ENCODE measurements at regions not wholly inside any gene's neighbourhood (a gene's known extent, or its start where the extent isn't known, plus 50 kb on each side); places are given as distances from the start of the nearest gene placed in this dataset.

DNA sequence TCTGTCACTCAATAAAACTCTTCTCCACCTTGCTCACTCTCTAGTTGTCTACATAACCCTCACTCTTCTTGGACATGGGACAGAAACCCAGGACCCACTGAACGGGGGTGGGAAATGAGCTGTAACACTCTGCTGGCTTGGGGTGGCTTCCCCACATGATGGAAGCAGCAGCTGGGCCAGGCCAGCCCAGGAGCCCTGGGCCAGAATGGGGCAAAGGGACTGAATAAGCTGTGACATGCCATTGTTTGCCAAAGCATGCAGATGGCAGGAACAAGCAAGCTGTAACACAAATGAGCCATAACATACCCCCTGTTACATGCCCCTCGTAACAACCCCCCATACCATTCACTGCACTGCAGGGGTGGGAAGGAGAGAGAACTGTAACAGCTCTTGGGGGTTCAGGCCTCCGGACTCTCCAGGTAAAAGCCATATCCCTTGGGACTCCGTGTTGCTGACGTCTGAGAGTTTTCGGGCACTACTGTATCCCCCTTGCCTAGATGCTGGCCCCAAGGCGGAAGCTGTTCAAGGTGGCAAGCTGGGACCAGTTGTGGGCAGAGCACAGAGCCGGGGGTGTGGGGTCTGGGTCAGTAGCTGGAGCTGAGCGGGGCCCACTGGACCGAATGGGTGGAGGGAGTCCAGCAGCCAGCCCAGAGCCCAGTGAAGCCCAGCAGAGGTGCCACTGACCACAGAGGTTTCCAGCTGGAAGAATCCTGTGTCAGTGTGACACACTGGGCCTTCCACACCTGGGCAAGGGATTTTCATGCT is 56.1 kb upstream of the DMRTB1 start:
- CTCF ChIA-PET: interaction anchor here (0.6 to 22.4 kb wide), 6 partner anchors 10 to 136 kb away, joined by 3 to 574 read pairs (median 10); no protein-coding TSS in a partner anchor
- H3K4me3 ChIP-seq (ENCODE audit: low read depth, low read length): no peak overlapping the region
- no peak for DNase-seq (ENCODE audit: low read depth, low spot score)
- POLR2A ChIA-PET: no interaction called here
- TF ChIP-seq, protein P1, sequence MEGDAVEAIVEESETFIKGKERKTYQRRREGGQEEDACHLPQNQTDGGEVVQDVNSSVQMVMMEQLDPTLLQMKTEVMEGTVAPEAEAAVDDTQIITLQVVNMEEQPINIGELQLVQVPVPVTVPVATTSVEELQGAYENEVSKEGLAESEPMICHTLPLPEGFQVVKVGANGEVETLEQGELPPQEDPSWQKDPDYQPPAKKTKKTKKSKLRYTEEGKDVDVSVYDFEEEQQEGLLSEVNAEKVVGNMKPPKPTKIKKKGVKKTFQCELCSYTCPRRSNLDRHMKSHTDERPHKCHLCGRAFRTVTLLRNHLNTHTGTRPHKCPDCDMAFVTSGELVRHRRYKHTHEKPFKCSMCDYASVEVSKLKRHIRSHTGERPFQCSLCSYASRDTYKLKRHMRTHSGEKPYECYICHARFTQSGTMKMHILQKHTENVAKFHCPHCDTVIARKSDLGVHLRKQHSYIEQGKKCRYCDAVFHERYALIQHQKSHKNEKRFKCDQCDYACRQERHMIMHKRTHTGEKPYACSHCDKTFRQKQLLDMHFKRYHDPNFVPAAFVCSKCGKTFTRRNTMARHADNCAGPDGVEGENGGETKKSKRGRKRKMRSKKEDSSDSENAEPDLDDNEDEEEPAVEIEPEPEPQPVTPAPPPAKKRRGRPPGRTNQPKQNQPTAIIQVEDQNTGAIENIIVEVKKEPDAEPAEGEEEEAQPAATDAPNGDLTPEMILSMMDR (IDR thresholded peaks at IDR 0.05; ENCODE audit: insufficient read depth, low read length, missing control alignments): no peak

DNA sequence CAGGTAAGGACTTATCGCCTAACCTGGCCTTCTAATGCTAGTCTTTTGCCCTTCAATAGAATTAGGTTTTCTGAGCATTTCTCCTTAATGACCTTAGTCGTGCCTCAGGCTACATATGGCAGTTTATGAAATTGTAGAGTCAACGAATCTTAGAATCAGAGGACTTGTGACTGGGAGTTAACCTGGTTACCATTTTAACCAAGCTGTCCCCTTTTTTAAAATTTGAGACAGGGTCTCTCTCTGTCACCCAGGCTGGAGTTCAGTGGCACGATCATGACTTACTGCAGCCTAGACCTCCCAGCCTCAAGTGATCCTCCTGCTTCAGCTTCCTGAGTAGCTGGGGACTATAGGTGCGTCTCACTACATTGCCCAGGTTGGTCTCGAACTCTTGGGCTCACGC is 53.5 kb upstream of the DMRTB1 start:
- TF ChIP-seq, protein P1 (IDR thresholded peaks at IDR 0.05; ENCODE audit: insufficient read depth, low read length, missing control alignments): no peak
- H3K4me3 ChIP-seq (ENCODE audit: low read depth, low read length): no peak overlapping the region
- ChIA-PET CTCF (interaction anchor here (2.8 to 22.4 kb wide), 3 partner anchors 7 to 129 kb away, joined by 17 to 574 read pairs (median 87); no protein-coding TSS in a partner anchor), POLR2A (no interaction called here)
- no peak for DNase-seq (ENCODE audit: low read depth, low spot score)

DNA sequence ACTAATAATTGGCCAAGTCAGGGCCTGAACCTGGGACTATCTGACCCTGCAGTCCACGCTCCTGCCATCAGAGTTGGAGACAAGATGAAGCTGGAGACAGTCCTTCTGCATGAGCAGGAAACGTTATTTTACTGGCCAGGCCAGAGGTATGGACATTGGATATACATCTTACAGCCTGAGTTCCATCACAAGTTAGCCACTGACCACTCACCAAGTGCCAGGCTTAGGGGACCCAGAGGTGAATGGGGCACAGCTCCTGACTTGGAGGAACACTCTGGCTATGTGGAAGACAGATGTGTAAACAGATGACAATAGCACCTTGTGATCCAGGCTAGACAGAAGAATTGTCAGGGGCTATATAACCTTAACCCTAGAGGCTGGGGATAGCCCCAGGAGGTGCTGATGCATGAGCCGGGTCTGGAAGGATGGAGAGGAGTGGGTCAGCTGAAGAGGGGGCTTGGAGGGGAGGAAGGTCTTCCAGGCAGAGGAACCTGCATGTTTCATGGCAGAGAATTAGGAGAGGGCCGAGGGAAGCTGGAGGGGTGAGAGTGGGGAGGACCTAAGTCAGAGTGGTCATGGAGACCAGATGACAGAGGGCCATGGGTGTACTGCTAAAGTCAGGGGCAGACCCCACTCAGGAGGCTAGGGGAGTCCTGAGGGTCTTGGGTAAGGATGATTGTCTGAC is 52.5 kb upstream of the DMRTB1 start:
- no peak for DNase-seq (ENCODE audit: low read depth, low spot score)
- ChIA-PET CTCF (interaction anchor here (8.6 to 22.4 kb wide), 2 partner anchors 13 to 130 kb away, joined by 87 to 574 read pairs; no protein-coding TSS in a partner anchor), POLR2A (no interaction called here)
- TF ChIP-seq, protein P1 (IDR thresholded peaks at IDR 0.05; ENCODE audit: insufficient read depth, low read length, missing control alignments): no peak
- no peak overlapping the region for H3K4me3 ChIP-seq (ENCODE audit: low read depth, low read length)

DNA sequence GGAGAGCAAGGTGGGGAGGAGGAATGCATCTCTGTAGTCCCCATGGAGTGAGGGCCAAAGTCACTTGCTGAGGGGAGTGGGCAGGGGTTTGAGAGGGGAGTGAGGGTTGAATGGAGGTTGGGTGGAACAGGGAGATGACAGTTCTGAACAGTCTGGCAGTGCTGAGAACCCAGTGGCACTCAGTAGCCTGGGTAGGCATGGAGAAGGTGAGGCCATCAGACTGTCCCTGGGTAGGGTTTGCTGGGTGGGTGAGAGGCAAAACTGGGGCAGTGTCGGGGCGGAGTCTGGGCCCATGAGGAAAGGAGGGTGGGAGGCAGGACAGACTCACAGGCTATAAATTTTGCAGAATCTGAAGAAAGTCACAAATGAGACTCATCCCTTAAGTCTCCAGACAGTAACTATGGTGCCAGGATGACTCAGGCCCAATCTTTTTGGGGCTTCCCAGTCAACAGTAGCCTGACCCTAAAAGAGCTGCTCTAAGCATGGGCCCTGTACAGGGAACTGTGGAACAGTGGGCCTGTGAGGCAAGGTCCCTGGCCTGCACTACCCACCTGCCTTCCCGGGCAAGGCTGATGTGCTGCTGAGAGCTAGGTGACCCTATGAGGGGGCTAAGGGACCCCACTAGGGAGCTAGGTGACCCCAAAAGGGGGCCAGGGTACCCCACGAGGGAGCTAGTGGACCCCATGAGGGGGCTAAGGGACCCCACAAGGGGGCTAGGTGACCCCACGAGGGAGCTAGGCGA is 51.0 kb upstream of the DMRTB1 start:
- ChIA-PET CTCF (interaction anchor here (1.3 to 8.6 kb wide), 3 partner anchors 9 to 131 kb away, joined by 4 to 87 read pairs (median 6); no protein-coding TSS in a partner anchor), POLR2A (no interaction called here)
- DNase-seq (ENCODE audit: low read depth, low spot score): no peak
- no peak overlapping the region for H3K4me3 ChIP-seq (ENCODE audit: low read depth, low read length)
- TF ChIP-seq, protein P1 (IDR thresholded peaks at IDR 0.05; ENCODE audit: insufficient read depth, low read length, missing control alignments): no peak

DNA sequence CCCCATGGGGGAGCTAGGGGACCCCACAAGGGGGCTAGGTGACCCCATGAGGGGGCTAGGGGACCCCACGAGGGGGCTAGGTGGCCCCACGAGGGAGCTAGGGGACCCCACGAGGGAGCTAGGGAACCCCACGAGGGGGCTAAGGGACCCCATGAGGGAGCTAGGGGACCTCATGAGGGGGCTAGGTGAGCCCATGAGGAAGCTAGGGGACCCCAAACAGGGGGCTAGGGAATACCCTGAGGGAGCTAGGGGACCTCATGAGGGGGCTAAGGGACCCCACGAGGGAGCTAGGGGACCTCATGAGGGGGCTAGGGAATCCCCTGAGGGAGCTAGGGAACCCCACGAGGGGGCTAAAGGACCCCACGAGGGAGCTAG is 50.5 kb upstream of the DMRTB1 start:
- TF ChIP-seq, protein P1 (IDR thresholded peaks at IDR 0.05; ENCODE audit: insufficient read depth, low read length, missing control alignments): no peak
- H3K4me3 ChIP-seq (ENCODE audit: low read depth, low read length): no peak overlapping the region
- ChIA-PET POLR2A (no interaction called here), CTCF (interaction anchor here (0.5 to 8.6 kb wide), 5 partner anchors 10 to 131 kb away, joined by 3 to 87 read pairs (median 6); no protein-coding TSS in a partner anchor)
- no peak for DNase-seq (ENCODE audit: low read depth, low spot score)
